Nephron (organoid): ENCODE measurements at regions not wholly inside any gene's neighbourhood (a gene's known extent, or its start where the extent isn't known, plus 50 kb on each side); places are given as distances from the start of the nearest gene placed in this dataset.

Experiments
- H3K27ac Mint-ChIP-seq, 3 experiments: 2 replicates each; pipeline ENCODE4 v1.8.0; 2020; ENCODE audit warnings: mixed read lengths in 3 of 3, mild to moderate bottlenecking in 2 of 3, moderate library complexity in 1 of 3
- H3K27me3 Mint-ChIP-seq: 2 replicates; pipeline ENCODE4 v1.8.0; 2021; ENCODE audit warnings: low read depth, mild to moderate bottlenecking, moderate library complexity, mixed read lengths
- H3K36me3 Mint-ChIP-seq: 2 replicates; pipeline ENCODE4 v1.8.0; 2020; ENCODE audit warnings: low read depth, mixed read lengths
- H3K4me1 Mint-ChIP-seq: 2 replicates; pipeline ENCODE4 v1.8.0; 2020; ENCODE audit warnings: mixed read lengths
- H3K4me3 Mint-ChIP-seq, 3 experiments: 2 replicates each; pipeline ENCODE4 v1.8.0; 2020; ENCODE audit warnings: mild to moderate bottlenecking in 3 of 3, mixed read lengths in 3 of 3, moderate library complexity in 2 of 3
- H3K9me3 Mint-ChIP-seq: 2 replicates; pipeline ENCODE4 v1.8.0; 2020; ENCODE audit warnings: mixed read lengths
- TF ChIP-seq, protein P1 (sequence below), 3 experiments: fragments of 200-600 bp; sonication (generic); IDR thresholded peaks; one replicate each; pipeline ENCODE4 v1.5.0; 2021; ENCODE audit warnings: antibody characterized with exemption in 3 of 3; ENCODE audit not compliant: unreplicated experiment in 3 of 3

- H3K27me3 Mint-ChIP-seq = no peaks in the 10 kb centered on the region
- no peak overlapping the region for H3K4me3 Mint-ChIP-seq
- no peaks in the 10 kb centered on the region for H3K9me3 Mint-ChIP-seq
- no peaks in the 10 kb centered on the region for H3K4me1 Mint-ChIP-seq
- H3K36me3 Mint-ChIP-seq = no peaks in the 10 kb centered on the region
- no peak overlapping the region for H3K27ac Mint-ChIP-seq
- TF ChIP-seq, protein P1, sequence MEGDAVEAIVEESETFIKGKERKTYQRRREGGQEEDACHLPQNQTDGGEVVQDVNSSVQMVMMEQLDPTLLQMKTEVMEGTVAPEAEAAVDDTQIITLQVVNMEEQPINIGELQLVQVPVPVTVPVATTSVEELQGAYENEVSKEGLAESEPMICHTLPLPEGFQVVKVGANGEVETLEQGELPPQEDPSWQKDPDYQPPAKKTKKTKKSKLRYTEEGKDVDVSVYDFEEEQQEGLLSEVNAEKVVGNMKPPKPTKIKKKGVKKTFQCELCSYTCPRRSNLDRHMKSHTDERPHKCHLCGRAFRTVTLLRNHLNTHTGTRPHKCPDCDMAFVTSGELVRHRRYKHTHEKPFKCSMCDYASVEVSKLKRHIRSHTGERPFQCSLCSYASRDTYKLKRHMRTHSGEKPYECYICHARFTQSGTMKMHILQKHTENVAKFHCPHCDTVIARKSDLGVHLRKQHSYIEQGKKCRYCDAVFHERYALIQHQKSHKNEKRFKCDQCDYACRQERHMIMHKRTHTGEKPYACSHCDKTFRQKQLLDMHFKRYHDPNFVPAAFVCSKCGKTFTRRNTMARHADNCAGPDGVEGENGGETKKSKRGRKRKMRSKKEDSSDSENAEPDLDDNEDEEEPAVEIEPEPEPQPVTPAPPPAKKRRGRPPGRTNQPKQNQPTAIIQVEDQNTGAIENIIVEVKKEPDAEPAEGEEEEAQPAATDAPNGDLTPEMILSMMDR (IDR thresholded peaks at IDR 0.05; ENCODE audit: unreplicated experiment in 3 of 3) = no peak
Observed at GRCh38 chr5:104800440-104801048, 1238.0 kb upstream of the NUDT12 start.

GRCh38 chr5:104793755-104794080 lies 1231.1 kb upstream of the NUDT12 start:
- no peaks in the 10 kb centered on the region for H3K27me3 Mint-ChIP-seq
- H3K4me1 Mint-ChIP-seq = peaks cover 6% of the 10 kb centered on the region
- TF ChIP-seq, protein P1 (IDR thresholded peaks at IDR 0.05; ENCODE audit: unreplicated experiment in 3 of 3) = no peak
- H3K27ac Mint-ChIP-seq = peak overlapping the region in 1 of 3 experiments; percentile 60
- no peaks in the 10 kb centered on the region for H3K9me3 Mint-ChIP-seq
- no peaks in the 10 kb centered on the region for H3K36me3 Mint-ChIP-seq
- H3K4me3 Mint-ChIP-seq = no peak overlapping the region

DNA sequence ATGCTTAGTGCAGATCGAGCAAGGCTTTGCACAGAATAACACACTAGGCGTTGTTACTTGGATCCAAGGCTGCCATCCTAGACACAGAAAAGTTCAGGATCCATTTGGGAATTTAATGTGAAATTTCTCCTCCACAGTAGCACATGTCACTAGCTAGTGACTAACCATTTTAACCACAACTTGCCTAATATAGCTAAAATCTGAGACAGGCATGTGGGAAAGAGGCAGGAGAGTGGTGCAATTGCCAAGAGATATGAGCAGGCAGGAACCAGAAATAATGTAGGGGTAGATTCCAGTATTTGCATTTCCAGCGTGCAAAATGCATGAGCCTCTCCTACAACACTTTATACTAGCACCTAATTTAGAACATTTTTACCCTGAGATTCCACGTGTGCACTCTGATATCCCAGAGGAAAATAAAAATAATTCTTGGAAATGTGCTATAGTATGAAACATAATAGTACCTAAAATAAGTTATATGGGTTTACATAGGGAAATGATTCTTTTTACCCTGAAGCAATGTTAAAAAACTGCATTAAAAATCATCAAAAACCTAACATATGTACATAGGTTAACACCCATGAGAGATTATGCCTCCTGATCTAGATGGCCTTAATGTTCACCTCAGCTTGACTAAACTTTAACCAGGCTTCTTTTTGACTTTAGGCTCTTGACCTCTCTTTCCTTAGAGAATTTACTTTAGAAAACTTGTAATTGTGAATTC lies 1230.6 kb upstream of the NUDT12 start:
- Mint-ChIP-seq H3K27me3 (no peaks in the 10 kb centered on the region), H3K4me1 (peaks cover 6% of the 10 kb centered on the region), H3K27ac (peak overlapping the region in 1 of 3 experiments; percentile 60), H3K4me3 (no peak overlapping the region), H3K36me3 (no peaks in the 10 kb centered on the region), H3K9me3 (no peaks in the 10 kb centered on the region)
- TF ChIP-seq, protein P1 (IDR thresholded peaks at IDR 0.05; ENCODE audit: unreplicated experiment in 3 of 3) = no peak

DNA sequence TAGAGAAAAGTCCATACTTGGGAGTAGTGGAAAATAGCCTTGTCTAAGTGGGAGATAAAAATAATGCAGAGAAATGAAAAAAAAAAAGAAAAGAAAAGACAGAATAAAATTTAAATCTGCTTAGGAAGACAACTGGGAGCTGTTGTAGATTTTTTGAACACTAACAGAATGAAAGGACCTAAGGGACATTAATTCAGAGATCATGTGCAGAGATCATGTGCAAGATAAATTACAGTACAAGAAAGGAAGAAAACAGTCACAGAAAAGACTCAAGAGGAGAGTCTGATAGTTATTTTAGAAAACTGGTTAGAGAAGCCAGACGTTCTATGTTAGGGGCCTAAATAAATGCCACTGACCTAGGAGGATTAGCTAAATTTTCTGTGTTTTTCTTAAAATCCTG lies 1226.8 kb upstream of the NUDT12 start:
- TF ChIP-seq, protein P1 (IDR thresholded peaks at IDR 0.05; ENCODE audit: unreplicated experiment in 3 of 3) = no peak
- Mint-ChIP-seq H3K4me1 (peaks cover 6% of the 10 kb centered on the region), H3K4me3 (no peak overlapping the region), H3K27ac (peak overlapping the region in 2 of 3 experiments; percentile 69 to 70), H3K27me3 (no peaks in the 10 kb centered on the region), H3K9me3 (peaks cover 13% of the 10 kb centered on the region), H3K36me3 (peaks cover 6% of the 10 kb centered on the region)

- no peak overlapping the region for H3K4me3 Mint-ChIP-seq
- no peaks in the 10 kb centered on the region for H3K27me3 Mint-ChIP-seq
- peaks cover 6% of the 10 kb centered on the region for H3K4me1 Mint-ChIP-seq
- H3K27ac Mint-ChIP-seq = no peak overlapping the region
- TF ChIP-seq, protein P1 (IDR thresholded peaks at IDR 0.05; ENCODE audit: unreplicated experiment in 3 of 3) = no peak
- H3K36me3 Mint-ChIP-seq = peaks cover 6% of the 10 kb centered on the region
- peaks cover 13% of the 10 kb centered on the region for H3K9me3 Mint-ChIP-seq
Observed at GRCh38 chr5:104785097-104785496, 1222.5 kb upstream of the NUDT12 start.

- TF ChIP-seq, protein P1 (IDR thresholded peaks at IDR 0.05; ENCODE audit: unreplicated experiment in 3 of 3) = no peak
- H3K27me3 Mint-ChIP-seq = no peaks in the 10 kb centered on the region
- H3K27ac Mint-ChIP-seq = no peak overlapping the region
- peaks cover 5% of the 10 kb centered on the region for H3K4me1 Mint-ChIP-seq
- H3K4me3 Mint-ChIP-seq = no peak overlapping the region
- no peaks in the 10 kb centered on the region for H3K9me3 Mint-ChIP-seq
- no peaks in the 10 kb centered on the region for H3K36me3 Mint-ChIP-seq
Observed at GRCh38 chr5:104774372-104774771, 1211.8 kb upstream of the NUDT12 start.
